Liver (tissue), 8 donors: ENCODE measurements at regions not wholly inside any gene's neighbourhood (a gene's known extent, or its start where the extent isn't known, plus 50 kb on each side); places are given as distances from the start of the nearest gene placed in this dataset.

Experiments used
- DNase-seq: peaks from one replicate; pipeline ENCODE4 v3.0.0-alpha.2; 2017; ENCODE audit warnings: low spot score
- H3K27ac ChIP-seq, 2 donors: one replicate each; pipeline ENCODE4 v1.7.0; 2013; ENCODE audit warnings: inconsistent platforms in 2 of 2, low read length in 2 of 2, control low read depth in 1 of 2, low read depth in 1 of 2, mild to moderate bottlenecking in 1 of 2
- H3K27me3 ChIP-seq, 4 donors: one replicate each; pipeline versions ENCODE4 v1.6.1 to v1.7.0; 2013; ENCODE audit warnings: low read length in 3 of 4, inconsistent platforms in 1 of 4, mild to moderate bottlenecking in 1 of 4, moderate library complexity in 1 of 4; ENCODE audit not compliant: control insufficient read depth in 4 of 4, insufficient read depth in 4 of 4
- H3K36me3 ChIP-seq, 4 donors: one replicate each; pipeline versions ENCODE4 v1.6.1 to v1.7.0; 2013; ENCODE audit warnings: low read length in 3 of 4, mild to moderate bottlenecking in 3 of 4, low read depth in 1 of 4, moderate library complexity in 1 of 4; ENCODE audit not compliant: control insufficient read depth in 4 of 4, insufficient read depth in 3 of 4
- H3K4me1 ChIP-seq, 4 donors: one replicate each; pipeline versions ENCODE4 v1.6.1 to v1.7.0; 2013; ENCODE audit warnings: low read length in 3 of 4, mild to moderate bottlenecking in 3 of 4, moderate library complexity in 1 of 4; ENCODE audit not compliant: control insufficient read depth in 4 of 4, insufficient read depth in 4 of 4
- H3K4me3 ChIP-seq, 3 donors: one replicate each; pipeline versions ENCODE4 v1.6.1 to v1.7.0; 2013; ENCODE audit warnings: low read length in 3 of 3, control low read depth in 1 of 3, low read depth in 1 of 3, mild to moderate bottlenecking in 1 of 3
- H3K9ac ChIP-seq, 2 donors: one replicate each; pipeline ENCODE4 v1.7.0; 2013; ENCODE audit warnings: low read length in 2 of 2, mild to moderate bottlenecking in 2 of 2, moderate library complexity in 2 of 2, control low read depth in 1 of 2, low read depth in 1 of 2
- H3K9me3 ChIP-seq, 4 donors: one replicate each; pipeline versions ENCODE4 v1.6.1 to v1.7.0; 2013; ENCODE audit warnings: low read length in 3 of 4; ENCODE audit not compliant: control insufficient read depth in 4 of 4
- ATF3 ChIP-seq: IDR thresholded peaks from 2 replicates; pipeline ENCODE4 v1.6.1; 2016; ENCODE audit warnings: antibody characterized with exemption
- CTCF ChIP-seq: fragments of 150-350 bp; IDR thresholded peaks from 2 replicates; pipeline ENCODE4 v1.5.1; 2017; ENCODE audit warnings: improper control_type of control experiment, low read depth, low read length; ENCODE audit not compliant: missing input control
- EGR1 ChIP-seq, 2 donors: IDR thresholded peaks; 2 replicates each; pipeline ENCODE4 v1.6.1; 2016 to 2018; ENCODE audit warnings: antibody characterized with exemption in 2 of 2, low read depth in 2 of 2
- FOXA1 ChIP-seq: IDR thresholded peaks from 2 replicates; pipeline ENCODE4 v1.6.1; 2016; ENCODE audit warnings: antibody characterized with exemption
- GABPA ChIP-seq, 2 donors: IDR thresholded peaks in 1 of 2; conservative IDR thresholded peaks in 1 of 2; 2 replicates each; pipeline ENCODE4 v1.6.1; 2016; ENCODE audit warnings: antibody characterized with exemption in 2 of 2, mild to moderate bottlenecking in 1 of 2, moderate library complexity in 1 of 2
- HNF4G ChIP-seq: IDR thresholded peaks from 2 replicates; pipeline ENCODE4 v1.6.1; 2016; ENCODE audit warnings: antibody characterized with exemption
- JUND ChIP-seq, 2 donors: IDR thresholded peaks; 2 replicates each; pipeline ENCODE4 v1.6.1; 2016; ENCODE audit warnings: antibody characterized with exemption in 2 of 2
- NR2F2 ChIP-seq: IDR thresholded peaks from 2 replicates; pipeline ENCODE4 v1.6.1; 2016; ENCODE audit warnings: antibody characterized with exemption
- RXRA ChIP-seq, 2 donors: IDR thresholded peaks; 2 replicates each; pipeline ENCODE4 v1.6.1; 2017 to 2018; ENCODE audit warnings: antibody characterized with exemption in 2 of 2, mild to moderate bottlenecking in 1 of 2
- SP1 ChIP-seq: IDR thresholded peaks from 2 replicates; pipeline ENCODE4 v1.6.1; 2018; ENCODE audit warnings: antibody characterized with exemption, mild to moderate bottlenecking
- TAF1 ChIP-seq: conservative IDR thresholded peaks from 2 replicates; pipeline ENCODE4 v1.6.1; 2016; ENCODE audit warnings: antibody characterized with exemption, mild to moderate bottlenecking
- YY1 ChIP-seq: IDR thresholded peaks from 2 replicates; pipeline ENCODE4 v1.6.1; 2016; ENCODE audit warnings: antibody characterized with exemption, mild to moderate bottlenecking
- whole genome bisulfite sequencing: extraction: QIAGEN DNeasy Blood & Tissue Kit; methylation state at CpG from one replicate; pipeline ENCODE4 v1.1.7; 2013; 5-methylcytosine and 5-hydroxymethylcytosine counted together
- TF ChIP-seq, protein P1 (sequence below): IDR thresholded peaks from 2 replicates; pipeline ENCODE4 v1.6.1; 2016; ENCODE audit warnings: antibody characterized with exemption
- donor health status: healthy.
- donor health status: healthy.
- donor health status: healthy.
- donor health status: healthy.
- donor health status: healthy.

DNA sequence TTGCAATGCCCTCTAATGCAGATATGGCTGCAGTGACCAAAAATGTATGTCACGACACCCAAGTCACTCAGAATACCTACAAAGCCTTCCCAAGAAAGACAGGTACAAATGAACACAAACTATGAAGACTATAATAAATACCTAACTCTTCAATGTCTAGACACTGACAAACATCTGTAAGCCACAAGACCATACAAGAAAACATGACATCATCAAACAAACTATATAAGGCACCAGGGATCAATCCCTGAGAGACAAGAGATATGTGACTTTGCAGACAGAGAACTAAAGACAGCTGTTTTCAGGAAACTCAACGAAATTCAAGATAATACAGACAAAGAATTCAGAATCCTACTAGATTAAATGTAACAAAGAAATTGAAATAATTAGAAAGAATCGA lies 603.7 kb downstream of the CDH9 start:
- no peak for DNase-seq
- Histone ChIP-seq H3K27ac (no peak overlapping the region), H3K4me1 (no peaks in the 10 kb centered on the region), H3K9ac (no peak overlapping the region), H3K4me3 (no peak overlapping the region), H3K9me3 (no peaks in the 10 kb centered on the region), H3K36me3 (no peaks in the 10 kb centered on the region), H3K27me3 (no peaks in the 10 kb centered on the region)
- TF ChIP-seq FOXA1, result no peak
- TF ChIP-seq YY1, result no peak
- TF ChIP-seq, protein P1, sequence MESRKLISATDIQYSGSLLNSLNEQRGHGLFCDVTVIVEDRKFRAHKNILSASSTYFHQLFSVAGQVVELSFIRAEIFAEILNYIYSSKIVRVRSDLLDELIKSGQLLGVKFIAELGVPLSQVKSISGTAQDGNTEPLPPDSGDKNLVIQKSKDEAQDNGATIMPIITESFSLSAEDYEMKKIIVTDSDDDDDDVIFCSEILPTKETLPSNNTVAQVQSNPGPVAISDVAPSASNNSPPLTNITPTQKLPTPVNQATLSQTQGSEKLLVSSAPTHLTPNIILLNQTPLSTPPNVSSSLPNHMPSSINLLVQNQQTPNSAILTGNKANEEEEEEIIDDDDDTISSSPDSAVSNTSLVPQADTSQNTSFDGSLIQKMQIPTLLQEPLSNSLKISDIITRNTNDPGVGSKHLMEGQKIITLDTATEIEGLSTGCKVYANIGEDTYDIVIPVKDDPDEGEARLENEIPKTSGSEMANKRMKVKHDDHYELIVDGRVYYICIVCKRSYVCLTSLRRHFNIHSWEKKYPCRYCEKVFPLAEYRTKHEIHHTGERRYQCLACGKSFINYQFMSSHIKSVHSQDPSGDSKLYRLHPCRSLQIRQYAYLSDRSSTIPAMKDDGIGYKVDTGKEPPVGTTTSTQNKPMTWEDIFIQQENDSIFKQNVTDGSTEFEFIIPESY, result no peak
- TF ChIP-seq TAF1, result no peak
- TF ChIP-seq ATF3, result no peak
- no peak for TF ChIP-seq GABPA (IDR thresholded peaks at IDR 0.05 in 1 of 2, conservative IDR thresholded peaks at IDR 0.05 in 1 of 2)
- WGBS, result 66% methylated on average over 3 of the region's 3 CpGs

DNA sequence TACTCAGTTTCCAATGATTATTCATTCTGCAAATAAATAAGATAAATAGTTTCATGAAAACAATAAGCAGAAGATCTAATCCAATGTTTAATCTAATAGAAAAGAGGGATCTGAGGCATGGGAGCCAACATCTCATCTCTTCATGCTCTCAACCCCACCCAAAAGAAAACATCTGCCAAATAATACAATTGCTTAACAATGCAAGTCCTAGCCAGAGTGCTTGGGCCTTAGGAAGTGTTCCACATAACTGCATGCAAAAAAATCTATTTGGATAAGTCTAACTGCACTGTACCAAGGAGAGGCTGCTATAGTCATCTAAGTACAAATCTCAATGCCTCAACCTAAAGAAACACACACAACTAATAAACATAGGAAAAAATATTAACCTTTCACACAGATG lies 606.0 kb downstream of the CDH9 start:
- Histone ChIP-seq H3K27me3 (no peaks in the 10 kb centered on the region), H3K36me3 (no peaks in the 10 kb centered on the region), H3K9me3 (no peaks in the 10 kb centered on the region), H3K4me1 (no peaks in the 10 kb centered on the region), H3K9ac (no peak overlapping the region), H3K4me3 (no peak overlapping the region), H3K27ac (no peak overlapping the region)
- TF ChIP-seq RXRA (IDR thresholded peaks at IDR 0.05) (no peak), YY1 (no peak), JUND (IDR thresholded peaks at IDR 0.05) (no peak), NR2F2 (no peak), HNF4G (no peak), CTCF (no peak), GABPA (IDR thresholded peaks at IDR 0.05 in 1 of 2, conservative IDR thresholded peaks at IDR 0.05 in 1 of 2) (no peak), FOXA1 (no peak), SP1 (no peak)
- TF ChIP-seq, protein P1, result no peak
- no peak for DNase-seq

DNA sequence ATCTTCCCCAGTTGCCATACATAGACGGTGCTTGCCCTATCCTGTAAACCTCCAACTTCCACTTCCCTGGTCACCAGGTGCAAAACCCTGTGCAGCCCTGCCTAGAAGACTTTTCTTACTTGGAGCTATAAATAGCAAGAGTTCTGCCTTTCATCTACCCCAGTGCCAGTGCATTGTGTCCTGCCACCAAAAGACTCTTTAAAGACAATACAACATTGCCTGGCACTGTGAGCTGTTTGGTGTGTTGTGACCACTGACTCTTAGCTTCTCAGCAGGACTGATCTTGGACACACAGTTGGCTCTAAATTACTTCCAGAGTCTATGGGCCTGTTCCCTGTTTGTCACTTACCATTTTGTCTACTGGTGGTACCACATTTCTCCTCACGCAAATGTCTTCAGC lies 608.1 kb downstream of the CDH9 start:
- WGBS, result 91% methylated on average over 2 of the region's 2 CpGs
- Histone ChIP-seq H3K4me1 (no peaks in the 10 kb centered on the region), H3K36me3 (no peaks in the 10 kb centered on the region), H3K9me3 (no peaks in the 10 kb centered on the region), H3K9ac (no peak overlapping the region), H3K27me3 (no peaks in the 10 kb centered on the region), H3K27ac (no peak overlapping the region), H3K4me3 (no peak overlapping the region)
- DNase-seq, result no peak
- TF ChIP-seq NR2F2, result no peak
- TF ChIP-seq HNF4G, result no peak
- TF ChIP-seq EGR1 (IDR thresholded peaks at IDR 0.05; ENCODE audit: low read depth in 2 of 2), result no peak
